ENCODE measurements at regions not wholly inside any gene's neighbourhood (a gene's known extent, or its start where the extent isn't known, plus 50 kb on each side); places are given as distances from the start of the nearest gene placed in this dataset.

- no peaks in the 10 kb centered on the region for H3K27me3 ChIP-seq (ENCODE audit: insufficient read depth, low read depth, low read length)
- no peaks in the 10 kb centered on the region for H4K20me1 ChIP-seq (ENCODE audit: insufficient read depth)
- no peaks in the 10 kb centered on the region for H3K9me3 ChIP-seq (ENCODE audit: low read length)
- TF ChIP-seq SMC3 (conservative IDR thresholded peaks at IDR 0.05; ENCODE audit: poor library complexity) (no peak), RAD21 (conservative IDR thresholded peaks at IDR 0.05) (no peak), EP300 (conservative IDR thresholded peaks at IDR 0.05; ENCODE audit: poor library complexity, severe bottlenecking) (no peak), EZH2 (IDR thresholded peaks at IDR 0.05; ENCODE audit: borderline replicate concordance, insufficient read depth, low read length, poor library complexity, severe bottlenecking) (no peak), TAF1 (IDR thresholded peaks at IDR 0.05; ENCODE audit: low read depth) (no peak), POLR2AphosphoS5 (IDR thresholded peaks at IDR 0.05) (no peak), CTCF (IDR thresholded peaks at IDR 0.05; ENCODE audit: poor library complexity, severe bottlenecking) (no peak), MXI1 (conservative IDR thresholded peaks at IDR 0.05; ENCODE audit: poor library complexity, severe bottlenecking) (no peak), REST (IDR thresholded peaks at IDR 0.05; ENCODE audit: borderline replicate concordance) (no peak)
- no peaks in the 10 kb centered on the region for H3F3A ChIP-seq (ENCODE audit: insufficient read depth, low read length, poor library complexity, severe bottlenecking)
- H3K4me2 ChIP-seq (ENCODE audit: low read length), result no peak overlapping the region
- H3K27ac ChIP-seq (ENCODE audit: low read length), result no peak overlapping the region
- no peak overlapping the region for H2AFZ ChIP-seq (ENCODE audit: low read depth, low read length)
- no peaks in the 10 kb centered on the region for H3K36me3 ChIP-seq (ENCODE audit: insufficient read depth, low read length)
- H3K9me2 ChIP-seq (ENCODE audit: insufficient read depth, low read length), result no peaks in the 10 kb centered on the region
- H3K79me2 ChIP-seq (replicated peaks; ENCODE audit: insufficient read depth, low read length), result no peaks in the 10 kb centered on the region
- H3K4me3 ChIP-seq (ENCODE audit: low read length), result no peak overlapping the region
- no peak overlapping the region for H3K9ac ChIP-seq (ENCODE audit: low read length)
Measured at GRCh38 chr5:9905661-9906060, 275.5 kb upstream of the TAS2R1 start.

GRCh38 chr5:9903801-9904200 is 273.6 kb upstream of the TAS2R1 start:
- H3K27me3 ChIP-seq (ENCODE audit: insufficient read depth, low read depth, low read length), result no peaks in the 10 kb centered on the region
- no peak overlapping the region for H3K4me2 ChIP-seq (ENCODE audit: low read length)
- H3K4me3 ChIP-seq (ENCODE audit: low read length), result no peak overlapping the region
- no peaks in the 10 kb centered on the region for H3K36me3 ChIP-seq (ENCODE audit: insufficient read depth, low read length)
- H3K27ac ChIP-seq (ENCODE audit: low read length), result no peak overlapping the region
- H2AFZ ChIP-seq (ENCODE audit: low read depth, low read length), result no peak overlapping the region
- H3K79me2 ChIP-seq (replicated peaks; ENCODE audit: insufficient read depth, low read length), result no peaks in the 10 kb centered on the region
- no peaks in the 10 kb centered on the region for H3K9me3 ChIP-seq (ENCODE audit: low read length)
- TF ChIP-seq POLR2AphosphoS5 (IDR thresholded peaks at IDR 0.05) (no peak), TAF1 (IDR thresholded peaks at IDR 0.05; ENCODE audit: low read depth) (no peak), MXI1 (conservative IDR thresholded peaks at IDR 0.05; ENCODE audit: poor library complexity, severe bottlenecking) (no peak), SMC3 (conservative IDR thresholded peaks at IDR 0.05; ENCODE audit: poor library complexity) (no peak), RAD21 (conservative IDR thresholded peaks at IDR 0.05) (no peak), CTCF (IDR thresholded peaks at IDR 0.05; ENCODE audit: poor library complexity, severe bottlenecking) (no peak), EZH2 (IDR thresholded peaks at IDR 0.05; ENCODE audit: borderline replicate concordance, insufficient read depth, low read length, poor library complexity, severe bottlenecking) (no peak), EP300 (conservative IDR thresholded peaks at IDR 0.05; ENCODE audit: poor library complexity, severe bottlenecking) (no peak), REST (IDR thresholded peaks at IDR 0.05; ENCODE audit: borderline replicate concordance) (no peak)
- H3F3A ChIP-seq (ENCODE audit: insufficient read depth, low read length, poor library complexity, severe bottlenecking), result no peaks in the 10 kb centered on the region
- no peak overlapping the region for H3K9ac ChIP-seq (ENCODE audit: low read length)
- H3K9me2 ChIP-seq (ENCODE audit: insufficient read depth, low read length), result no peaks in the 10 kb centered on the region
- H4K20me1 ChIP-seq (ENCODE audit: insufficient read depth), result no peaks in the 10 kb centered on the region

Measured in neural cell (in vitro differentiated cells).